ENCODE measurements at regions not wholly inside any gene's neighbourhood (a gene's known extent, or its start where the extent isn't known, plus 50 kb on each side); places are given as distances from the start of the nearest gene placed in this dataset.

GRCh38 chr22:49617264-49617663 lies 210.4 kb downstream of the BRD1 start:
- intact Hi-C loops (cut with micrococcal nuclease; ENCODE audit: unreplicated experiment) (no loop called here), in situ Hi-C loops (cut with HindIII; ENCODE audit: extremely low pct_ligation_motif_present, low pct_unique_long_range_greater_than_20kb) (no loop called here)
- no peak overlapping the region for H3K9ac ChIP-seq (ENCODE audit: insufficient read depth, low read depth, low read length)
- peaks cover 6% of the 10 kb centered on the region; the same call in 1 of the 2 replicates for H3K9me3 ChIP-seq (ENCODE audit: low read length)
- FAIRE-seq = no peak
- no peak for ATAC-seq
- H3K27me3 ChIP-seq (ENCODE audit: control insufficient read depth in 1 of 2, insufficient read depth in 2 of 2, low read length in 2 of 2) = peaks cover 17 to 73% of the 10 kb centered on the region in 2 experiments
- no TSS peak for BruUV-seq (replicated peaks)
- H3K4me3 ChIP-seq (replicated peaks in 1 of 3; ENCODE audit: insufficient read depth in 1 of 3, low read depth in 2 of 3, low read length in 3 of 3) = no peak overlapping the region
- ChIA-PET CTCF (ENCODE audit: low intra/inter-chr PET ratio, low total read pairs) (no interaction called here), POLR2A (no interaction called here)
- H3K36me3 ChIP-seq (replicated peaks in 1 of 2; ENCODE audit: control insufficient read depth in 1 of 2, insufficient read depth in 2 of 2, low read length in 2 of 2) = no peaks in the 10 kb centered on the region
- no peak overlapping the region for H3K27ac ChIP-seq (ENCODE audit: extremely low read length, insufficient read depth, low read length)
- H3K4me1 ChIP-seq (ENCODE audit: insufficient read depth, low read length) = no peaks in the 10 kb centered on the region
- TF ChIP-seq NONO (IDR thresholded peaks at IDR 0.05) (no peak), NONO (CRISPR knock-in tag; conservative IDR thresholded peaks at IDR 0.05) (no peak), JDP2 (CRISPR knock-in tag; IDR thresholded peaks at IDR 0.05; ENCODE audit: borderline replicate concordance) (no peak), MAZ (IDR thresholded peaks at IDR 0.05; ENCODE audit: borderline replicate concordance, low read depth, low read length) (no peak), MAZ (CRISPR knock-in tag; IDR thresholded peaks at IDR 0.05; ENCODE audit: low read depth) (no peak), ZNF232 (CRISPR knock-in tag; IDR thresholded peaks at IDR 0.05; ENCODE audit: borderline replicate concordance) (no peak), SOX6 (IDR thresholded peaks at IDR 0.05) (no peak), SOX6 (CRISPR knock-in tag; IDR thresholded peaks at IDR 0.05) (no peak), RAD21 (CRISPR knock-in tag; IDR thresholded peaks at IDR 0.05) (no peak), ZNF746 (CRISPR knock-in tag; IDR thresholded peaks at IDR 0.05) (no peak), HNF1A (IDR thresholded peaks at IDR 0.05; ENCODE audit: low read depth) (no peak), HNF1A (CRISPR knock-in tag; IDR thresholded peaks at IDR 0.05; ENCODE audit: borderline replicate concordance) (no peak), SMARCC2 (IDR thresholded peaks at IDR 0.05) (no peak)
- no peak for DNase-seq (ENCODE audit: low spot score)
- no peak overlapping the region for H3K4me2 ChIP-seq (ENCODE audit: low read depth, low read length)
- peaks cover 3% of the 10 kb centered on the region; the same call in 1 of the 2 replicates for H4K20me1 ChIP-seq (ENCODE audit: insufficient read depth, low read length)
- 0% methylated on average over 3 of the region's 6 CpGs for WGBS (ENCODE audit: low lambda C conversion rate)
- H2AFZ ChIP-seq (ENCODE audit: low read length) = no peak overlapping the region
- H3K79me2 ChIP-seq (ENCODE audit: insufficient read depth, low read length) = no peaks in the 10 kb centered on the region

All from HepG2 (cell line).